ENCODE measurements at regions not wholly inside any gene's neighbourhood (a gene's known extent, or its start where the extent isn't known, plus 50 kb on each side); places are given as distances from the start of the nearest gene placed in this dataset.
"Not testable (repeated sequence)": the region's sequence is repeated elsewhere in the genome, so short reads cannot be mapped to it uniquely, and the experiment has no call there.

DNA sequence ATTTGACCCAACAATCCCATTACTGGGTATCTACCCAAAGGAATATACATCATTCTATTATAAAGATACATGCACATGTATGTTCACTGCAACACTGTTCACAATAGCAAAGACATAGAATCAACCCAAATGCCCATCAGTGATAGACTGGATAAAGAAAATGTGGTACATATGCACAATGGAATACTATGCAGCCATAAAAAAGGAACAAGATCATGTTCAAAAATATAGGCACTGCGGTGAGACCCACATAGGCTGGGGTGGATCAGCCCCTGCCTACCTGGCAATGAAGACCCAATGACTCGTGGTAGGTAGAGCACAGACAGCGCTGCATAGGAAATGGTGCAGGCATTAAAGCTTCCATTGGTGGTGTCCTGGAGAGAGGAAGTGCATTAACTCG lies 88.6 kb upstream of the NFIL3 start:
- CTCF ChIA-PET, result not testable (repeated sequence)

DNA sequence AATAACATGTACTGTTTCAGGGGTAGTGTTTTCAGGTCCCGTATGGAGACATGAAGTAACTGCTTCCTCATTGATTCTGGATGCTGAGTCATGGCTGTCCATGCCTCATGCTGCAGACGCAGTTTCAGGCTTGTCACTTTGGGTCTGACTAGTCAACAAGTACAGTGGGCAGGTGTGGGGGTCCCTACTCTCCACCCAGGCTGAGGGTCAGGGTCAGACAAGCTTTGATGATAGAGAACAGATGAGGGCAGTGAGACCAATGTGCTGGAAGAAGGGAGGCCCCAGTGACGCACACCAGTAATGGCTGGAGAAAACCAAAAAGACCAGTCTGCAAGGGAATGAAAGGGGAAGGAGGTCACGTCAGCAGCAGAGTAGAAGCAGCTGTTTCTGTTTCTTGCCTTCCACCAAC lies 80.0 kb upstream of the NFIL3 start:
- no peak for ATAC-seq
- CTCF ChIA-PET, result no interaction called here
- peaks cover 15% of the 10 kb centered on the region for H3K27me3 Mint-ChIP-seq (ENCODE audit: low read depth)
- H3K9me3 Mint-ChIP-seq (ENCODE audit: insufficient read depth), result no peaks in the 10 kb centered on the region
- DNase-seq, result no peak
- POLR2A ChIA-PET, result no interaction called here
- no peak overlapping the region for H3K4me3 Mint-ChIP-seq
- H3K36me3 Mint-ChIP-seq (ENCODE audit: low read depth), result no peaks in the 10 kb centered on the region
- no peak overlapping the region for H3K27ac Mint-ChIP-seq
- H3K4me1 Mint-ChIP-seq (ENCODE audit: low read depth), result no peaks in the 10 kb centered on the region

More for the DNA sequence above, 88.6 kb upstream of the NFIL3 start:
- H3K27ac Mint-ChIP-seq; H3K36me3 Mint-ChIP-seq (ENCODE audit: low read depth); H3K9me3 Mint-ChIP-seq (ENCODE audit: insufficient read depth); H3K27me3 Mint-ChIP-seq (ENCODE audit: low read depth); H3K4me3 Mint-ChIP-seq; DNase-seq; ATAC-seq; POLR2A ChIA-PET; H3K4me1 Mint-ChIP-seq (ENCODE audit: low read depth): not testable (repeated sequence)

GRCh38 chr9:91502913-91503672 lies 79.5 kb upstream of the NFIL3 start:
- CTCF ChIA-PET, result no interaction called here
- no peak overlapping the region for H3K27ac Mint-ChIP-seq
- no peaks in the 10 kb centered on the region for H3K4me1 Mint-ChIP-seq (ENCODE audit: low read depth)
- DNase-seq (no peak), ATAC-seq (no peak)
- POLR2A ChIA-PET, result no interaction called here
- no peaks in the 10 kb centered on the region for H3K9me3 Mint-ChIP-seq (ENCODE audit: insufficient read depth)
- peaks cover 15% of the 10 kb centered on the region for H3K27me3 Mint-ChIP-seq (ENCODE audit: low read depth)
- no peak overlapping the region for H3K4me3 Mint-ChIP-seq
- H3K36me3 Mint-ChIP-seq (ENCODE audit: low read depth), result no peaks in the 10 kb centered on the region

DNA sequence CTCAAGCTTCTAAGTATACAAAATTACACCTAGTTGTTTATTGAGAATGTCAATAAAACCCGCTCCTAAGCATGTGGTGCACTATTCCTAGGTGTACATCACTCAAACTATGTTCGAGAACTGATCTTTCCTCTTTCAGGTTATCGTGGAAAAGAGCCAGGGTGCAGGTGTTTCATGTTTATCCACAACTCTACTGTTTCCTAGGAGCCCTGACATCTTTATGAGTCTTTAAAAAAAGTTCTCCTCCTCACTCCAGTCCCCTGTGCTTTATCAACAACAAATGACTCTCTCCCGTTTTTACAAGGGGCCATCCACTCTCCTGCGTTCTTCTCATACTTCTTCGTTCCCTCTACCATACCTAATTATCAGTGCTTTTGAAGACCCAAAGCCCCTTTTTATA lies 78.8 kb upstream of the NFIL3 start:
- ChIA-PET CTCF (no interaction called here), POLR2A (no interaction called here)
- Mint-ChIP-seq H3K4me1 (ENCODE audit: low read depth) (no peaks in the 10 kb centered on the region), H3K36me3 (ENCODE audit: low read depth) (no peaks in the 10 kb centered on the region), H3K9me3 (ENCODE audit: insufficient read depth) (no peaks in the 10 kb centered on the region), H3K27me3 (ENCODE audit: low read depth) (peaks cover 15% of the 10 kb centered on the region), H3K27ac (no peak overlapping the region), H3K4me3 (no peak overlapping the region)
- no peak for DNase-seq
- ATAC-seq, result no peak

- Mint-ChIP-seq H3K4me3 (no peak overlapping the region), H3K27me3 (ENCODE audit: low read depth) (peaks cover 14% of the 10 kb centered on the region), H3K4me1 (ENCODE audit: low read depth) (no peaks in the 10 kb centered on the region), H3K27ac (no peak overlapping the region), H3K9me3 (ENCODE audit: insufficient read depth) (no peaks in the 10 kb centered on the region), H3K36me3 (ENCODE audit: low read depth) (no peaks in the 10 kb centered on the region)
- ATAC-seq, result no peak
- DNase-seq, result no peak
- ChIA-PET CTCF (no interaction called here), POLR2A (interaction anchor here (0.5 kb wide), 1 partner anchor 102 kb away, joined by 5 read pairs; no protein-coding TSS in a partner anchor)
Observed at GRCh38 chr9:91500509-91501014, 76.9 kb upstream of the NFIL3 start.

- H3K27ac Mint-ChIP-seq, result no peak overlapping the region
Observed at GRCh38 chr9:91496351-91496750, 72.7 kb upstream of the NFIL3 start.

GRCh38 chr9:91495450-91495849 lies 71.8 kb upstream of the NFIL3 start:
- Mint-ChIP-seq H3K4me3 (no peak overlapping the region), H3K27me3 (ENCODE audit: low read depth) (peaks cover 28% of the 10 kb centered on the region), H3K4me1 (ENCODE audit: low read depth) (no peaks in the 10 kb centered on the region), H3K27ac (no peak overlapping the region), H3K9me3 (ENCODE audit: insufficient read depth) (no peaks in the 10 kb centered on the region), H3K36me3 (ENCODE audit: low read depth) (no peaks in the 10 kb centered on the region)
- CTCF ChIA-PET, result no interaction called here
- POLR2A ChIA-PET, result no interaction called here
- ATAC-seq, result no peak
- DNase-seq, result no peak

More at GRCh38 chr9:91496351-91496750, 72.7 kb upstream of the NFIL3 start:
- no peak for ATAC-seq
- ChIA-PET POLR2A (no interaction called here), CTCF (no interaction called here)
- Mint-ChIP-seq H3K4me3 (no peak overlapping the region), H3K4me1 (ENCODE audit: low read depth) (no peaks in the 10 kb centered on the region), H3K9me3 (ENCODE audit: insufficient read depth) (no peaks in the 10 kb centered on the region), H3K36me3 (ENCODE audit: low read depth) (no peaks in the 10 kb centered on the region), H3K27me3 (ENCODE audit: low read depth) (peaks cover 22% of the 10 kb centered on the region)
- DNase-seq, result no peak

- POLR2A ChIA-PET, result no interaction called here
- Mint-ChIP-seq H3K4me1 (ENCODE audit: low read depth) (no peaks in the 10 kb centered on the region), H3K9me3 (ENCODE audit: insufficient read depth) (no peaks in the 10 kb centered on the region), H3K27me3 (ENCODE audit: low read depth) (peaks cover 24% of the 10 kb centered on the region), H3K4me3 (no peak overlapping the region), H3K27ac (no peak overlapping the region), H3K36me3 (ENCODE audit: low read depth) (no peaks in the 10 kb centered on the region)
- CTCF ChIA-PET, result no interaction called here
- no peak for ATAC-seq
- no peak for DNase-seq
Observed at GRCh38 chr9:91494751-91495150, 71.1 kb upstream of the NFIL3 start.

- H3K9me3 Mint-ChIP-seq (ENCODE audit: insufficient read depth), result no peaks in the 10 kb centered on the region
- no peak overlapping the region for H3K27ac Mint-ChIP-seq
- POLR2A ChIA-PET, result no interaction called here
- CTCF ChIA-PET, result no interaction called here
- no peak overlapping the region for H3K4me3 Mint-ChIP-seq
- H3K27me3 Mint-ChIP-seq (ENCODE audit: low read depth), result peaks cover 20% of the 10 kb centered on the region
- no peaks in the 10 kb centered on the region for H3K36me3 Mint-ChIP-seq (ENCODE audit: low read depth)
- DNase-seq, result no peak
- ATAC-seq, result no peak
- H3K4me1 Mint-ChIP-seq (ENCODE audit: low read depth), result no peaks in the 10 kb centered on the region
Observed at GRCh38 chr9:91492237-91492636, 68.6 kb upstream of the NFIL3 start.

DNA sequence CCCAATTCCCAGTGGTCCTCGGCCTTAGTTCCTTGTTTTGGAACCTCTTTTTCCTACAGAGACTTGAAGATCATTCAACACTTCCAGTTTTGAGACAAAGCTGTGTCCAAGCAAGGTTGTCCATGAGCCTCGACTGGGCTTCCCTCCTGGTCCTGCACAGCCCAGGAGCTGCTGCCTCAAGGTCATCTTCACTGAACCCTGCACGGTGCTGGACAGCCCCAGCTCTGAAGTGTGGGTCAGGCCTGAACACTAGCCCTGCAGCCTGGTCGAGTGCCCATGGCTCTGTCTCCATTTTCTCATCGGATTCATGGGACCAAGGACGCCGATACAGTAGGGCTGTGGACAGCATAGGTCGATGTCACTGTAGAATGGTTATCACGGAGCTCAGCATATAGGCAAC lies 68.0 kb upstream of the NFIL3 start:
- POLR2A ChIA-PET, result no interaction called here

GRCh38 chr9:91489361-91489899 lies 65.8 kb upstream of the NFIL3 start:
- H3K36me3 Mint-ChIP-seq (ENCODE audit: low read depth), result no peaks in the 10 kb centered on the region
- ChIA-PET CTCF (no interaction called here), POLR2A (no interaction called here)
- H3K27ac Mint-ChIP-seq, result no peak overlapping the region
- ATAC-seq (no peak), DNase-seq (no peak)
- peaks cover 13% of the 10 kb centered on the region for H3K27me3 Mint-ChIP-seq (ENCODE audit: low read depth)
- H3K9me3 Mint-ChIP-seq (ENCODE audit: insufficient read depth), result no peaks in the 10 kb centered on the region
- H3K4me1 Mint-ChIP-seq (ENCODE audit: low read depth), result no peaks in the 10 kb centered on the region
- no peak overlapping the region for H3K4me3 Mint-ChIP-seq

More for the DNA sequence above, 68.0 kb upstream of the NFIL3 start:
- H3K27ac Mint-ChIP-seq, result no peak overlapping the region
- no peaks in the 10 kb centered on the region for H3K4me1 Mint-ChIP-seq (ENCODE audit: low read depth)
- no peak for DNase-seq
- H3K9me3 Mint-ChIP-seq (ENCODE audit: insufficient read depth), result no peaks in the 10 kb centered on the region
- H3K27me3 Mint-ChIP-seq (ENCODE audit: low read depth), result peaks cover 18% of the 10 kb centered on the region
- H3K4me3 Mint-ChIP-seq, result no peak overlapping the region
- CTCF ChIA-PET, result no interaction called here
- no peaks in the 10 kb centered on the region for H3K36me3 Mint-ChIP-seq (ENCODE audit: low read depth)
- ATAC-seq, result no peak

DNA sequence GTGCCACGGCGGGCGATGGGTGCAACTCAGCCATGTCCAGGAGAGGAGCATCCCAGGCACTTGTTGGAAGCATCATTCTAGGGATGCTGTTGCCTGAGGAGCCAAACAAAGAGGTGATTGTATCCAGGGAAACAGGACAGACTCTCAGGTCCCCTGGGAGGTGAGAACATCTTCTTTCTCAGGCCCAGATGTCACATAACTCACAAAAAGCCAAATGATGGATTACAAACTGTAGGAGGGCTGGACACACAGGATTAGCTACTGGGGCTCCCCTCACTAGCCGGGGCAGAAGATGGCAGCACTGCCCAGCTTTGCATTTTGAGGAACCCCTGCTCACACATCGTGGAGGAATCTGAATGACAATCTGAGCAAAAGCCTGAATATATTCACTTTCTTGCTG lies 64.7 kb upstream of the NFIL3 start:
- ChIA-PET CTCF (no interaction called here), POLR2A (no interaction called here)
- H3K36me3 Mint-ChIP-seq (ENCODE audit: low read depth), result no peaks in the 10 kb centered on the region
- no peak overlapping the region for H3K27ac Mint-ChIP-seq
- DNase-seq, result no peak
- H3K4me3 Mint-ChIP-seq, result no peak overlapping the region
- ATAC-seq, result no peak
- peaks cover 13% of the 10 kb centered on the region for H3K27me3 Mint-ChIP-seq (ENCODE audit: low read depth)
- H3K4me1 Mint-ChIP-seq (ENCODE audit: low read depth), result no peaks in the 10 kb centered on the region
- H3K9me3 Mint-ChIP-seq (ENCODE audit: insufficient read depth), result no peaks in the 10 kb centered on the region

All from activated CD8-positive, alpha-beta T cell treated with anti-CD3 and anti-CD28 coated beads, Interleukin-2, amount 10 ng/mL, durations not matched to agents 7 days and 5 days (primary cell).